Activated CD8-positive, alpha-beta memory T cell treated with anti-CD3 and anti-CD28 coated beads, Interleukin-2, amount 10 ng/mL, durations not matched to agents 7 days and 5 days (primary cell): ENCODE measurements at regions not wholly inside any gene's neighbourhood (a gene's known extent, or its start where the extent isn't known, plus 50 kb on each side); places are given as distances from the start of the nearest gene placed in this dataset.

Experiments
- ATAC-seq: fragments of 150-1000 bp; cut with Tn5 transposase; one replicate; pipeline ENCODE4 v1.10.0; 2021; ENCODE audit warnings: moderate library complexity
- CTCF ChIA-PET: fragments of 350-600 bp; sonication (Branson Sonifier 250); formaldehyde crosslinking; loops from one replicate; lab custom pipeline; 2021; ENCODE audit warnings: antibody characterized with exemption; lab: Charles Lee
- DNase-seq: peaks from one replicate; pipeline ENCODE4 v3.0.0-alpha.2; 2020
- H3K27ac Mint-ChIP-seq: one replicate; pipeline ENCODE4 v1.8.0; 2021; ENCODE audit warnings: mild to moderate bottlenecking, mixed read lengths
- H3K27me3 Mint-ChIP-seq: one replicate; pipeline ENCODE4 v1.8.0; 2021; ENCODE audit warnings: mixed read lengths
- H3K36me3 Mint-ChIP-seq: one replicate; pipeline ENCODE4 v1.8.0; 2021; ENCODE audit warnings: mild to moderate bottlenecking, mixed read lengths
- H3K4me1 Mint-ChIP-seq: one replicate; pipeline ENCODE4 v1.8.0; 2021; ENCODE audit warnings: mixed read lengths
- H3K4me3 Mint-ChIP-seq: one replicate; pipeline ENCODE4 v1.8.0; 2021; ENCODE audit warnings: mild to moderate bottlenecking, moderate library complexity, mixed read lengths
- H3K9me3 Mint-ChIP-seq: one replicate; pipeline ENCODE4 v1.8.0; 2022; ENCODE audit warnings: low read depth, mixed read lengths

DNA sequence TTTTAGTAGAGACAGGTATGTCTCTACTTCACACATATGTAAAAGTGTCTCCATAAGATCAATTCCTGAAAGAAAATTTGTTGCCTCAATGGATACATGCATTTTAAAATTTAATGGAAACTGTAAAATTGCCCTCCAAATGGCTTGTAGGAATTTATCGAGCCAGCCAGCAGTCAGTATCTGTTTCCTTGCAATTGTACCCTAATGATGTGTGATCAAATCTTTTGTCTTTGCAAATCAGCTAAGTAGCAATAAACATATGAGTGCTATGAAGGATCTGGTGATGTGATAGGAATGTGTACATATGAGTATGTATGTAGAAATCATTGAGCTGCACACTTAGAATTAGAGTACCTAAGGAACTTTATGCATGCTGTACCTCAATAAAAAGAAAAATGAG is 253.0 kb downstream of the MAFB start:
- Mint-ChIP-seq H3K27ac (no peak overlapping the region), H3K4me1 (no peaks in the 10 kb centered on the region), H3K9me3 (no peaks in the 10 kb centered on the region), H3K27me3 (no peaks in the 10 kb centered on the region), H3K4me3 (no peak overlapping the region), H3K36me3 (no peaks in the 10 kb centered on the region)
- ATAC-seq (no peak), DNase-seq (no peak)
- CTCF ChIA-PET: no interaction called here

DNA sequence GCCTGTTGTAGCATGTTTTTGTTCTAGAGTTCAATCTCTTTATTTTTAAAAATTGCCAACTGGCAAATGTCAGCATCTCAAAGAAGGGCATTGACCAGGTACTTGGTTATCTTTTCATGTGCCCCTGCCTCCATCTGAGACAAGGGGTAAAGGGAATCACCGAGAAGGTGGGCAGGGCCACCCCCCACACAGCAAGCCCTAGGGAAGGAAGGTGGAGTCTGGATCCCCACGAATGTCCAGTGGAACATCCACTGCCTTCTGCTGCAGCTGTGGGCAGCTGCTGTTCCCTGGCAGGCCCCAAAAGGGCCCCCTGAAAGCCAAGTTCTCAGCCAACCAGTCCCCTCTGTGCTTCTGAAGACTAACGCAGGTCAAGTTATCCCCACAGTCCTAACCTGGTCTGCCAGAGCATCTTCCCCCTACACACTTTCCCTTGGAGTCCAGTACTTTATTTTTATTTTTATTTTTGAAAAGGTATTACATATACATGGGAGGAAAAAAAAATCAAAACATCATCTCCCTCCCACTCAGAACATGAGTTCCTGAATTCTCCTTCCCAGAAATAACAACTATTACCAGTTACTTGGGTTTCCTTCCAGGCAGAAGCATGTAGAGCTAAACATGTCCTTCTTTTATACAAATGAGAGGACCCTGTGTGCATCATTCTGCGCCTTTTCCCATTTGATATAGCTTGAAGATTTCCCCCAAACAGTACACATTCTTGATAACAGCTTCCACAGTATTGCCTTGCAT is 253.7 kb downstream of the MAFB start:
- no peaks in the 10 kb centered on the region for H3K4me1 Mint-ChIP-seq
- H3K36me3 Mint-ChIP-seq: no peaks in the 10 kb centered on the region
- no peak overlapping the region for H3K27ac Mint-ChIP-seq
- H3K9me3 Mint-ChIP-seq: no peaks in the 10 kb centered on the region
- CTCF ChIA-PET: no interaction called here
- ATAC-seq (no peak), DNase-seq (no peak)
- H3K27me3 Mint-ChIP-seq: peaks cover 3% of the 10 kb centered on the region
- no peak overlapping the region for H3K4me3 Mint-ChIP-seq

DNA sequence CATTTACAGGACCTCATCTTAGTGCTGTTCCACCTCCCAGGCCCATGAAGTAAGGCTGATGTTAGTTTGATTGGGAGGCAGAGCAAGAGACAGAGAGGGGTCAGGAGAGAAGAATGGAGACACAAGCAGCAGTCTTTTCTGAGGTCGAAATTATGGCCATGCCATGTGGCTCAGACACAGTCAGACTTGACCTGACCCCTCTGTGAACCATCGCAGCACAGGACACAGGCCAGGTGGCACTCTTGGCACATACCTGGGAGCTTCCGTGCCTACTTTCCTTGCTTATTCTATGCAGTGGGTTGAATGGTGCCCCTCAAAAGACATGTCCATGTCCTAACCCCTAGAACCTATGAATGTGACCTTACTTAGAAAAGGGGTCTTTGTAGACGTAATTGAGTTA is 254.9 kb downstream of the MAFB start:
- peaks cover 3% of the 10 kb centered on the region for H3K27me3 Mint-ChIP-seq
- no peaks in the 10 kb centered on the region for H3K9me3 Mint-ChIP-seq
- H3K4me1 Mint-ChIP-seq: no peaks in the 10 kb centered on the region
- H3K27ac Mint-ChIP-seq: no peak overlapping the region
- CTCF ChIA-PET: no interaction called here
- no peak overlapping the region for H3K4me3 Mint-ChIP-seq
- DNase-seq (no peak), ATAC-seq (no peak)
- H3K36me3 Mint-ChIP-seq: no peaks in the 10 kb centered on the region

DNA sequence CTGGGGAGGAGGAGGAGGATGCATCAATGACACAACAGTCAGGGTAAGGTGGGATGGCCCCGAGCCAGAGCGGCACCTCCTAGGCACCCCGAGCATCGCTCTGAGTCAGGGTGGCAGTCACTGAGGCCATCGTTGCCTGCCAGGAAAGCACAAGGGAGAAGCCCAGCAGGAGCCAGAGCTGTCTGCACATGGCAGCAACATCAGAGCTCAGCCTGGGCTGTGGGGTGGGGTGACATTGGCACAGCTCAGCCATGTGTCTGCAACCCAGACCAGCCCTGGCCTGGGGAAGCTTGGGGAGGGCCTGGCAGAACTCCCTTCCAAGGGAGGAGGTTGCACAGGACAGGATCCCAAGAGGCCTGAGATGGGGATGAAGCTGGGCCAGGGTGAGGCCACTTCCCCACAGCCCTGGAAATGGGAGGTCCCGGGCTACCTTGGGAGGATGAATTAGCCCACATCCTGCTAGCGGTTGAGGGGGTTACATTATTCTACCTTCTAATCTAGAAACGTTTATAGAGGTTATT is 255.6 kb downstream of the MAFB start:
- no peaks in the 10 kb centered on the region for H3K4me1 Mint-ChIP-seq
- ATAC-seq: no peak
- no peak overlapping the region for H3K27ac Mint-ChIP-seq
- no peaks in the 10 kb centered on the region for H3K9me3 Mint-ChIP-seq
- CTCF ChIA-PET: interaction anchor here (0.7 kb wide), 1 partner anchor 20 kb away, joined by 3 read pairs; no protein-coding TSS in a partner anchor
- H3K4me3 Mint-ChIP-seq: no peak overlapping the region
- H3K36me3 Mint-ChIP-seq: no peaks in the 10 kb centered on the region
- no peak for DNase-seq
- peaks cover 3% of the 10 kb centered on the region for H3K27me3 Mint-ChIP-seq

DNA sequence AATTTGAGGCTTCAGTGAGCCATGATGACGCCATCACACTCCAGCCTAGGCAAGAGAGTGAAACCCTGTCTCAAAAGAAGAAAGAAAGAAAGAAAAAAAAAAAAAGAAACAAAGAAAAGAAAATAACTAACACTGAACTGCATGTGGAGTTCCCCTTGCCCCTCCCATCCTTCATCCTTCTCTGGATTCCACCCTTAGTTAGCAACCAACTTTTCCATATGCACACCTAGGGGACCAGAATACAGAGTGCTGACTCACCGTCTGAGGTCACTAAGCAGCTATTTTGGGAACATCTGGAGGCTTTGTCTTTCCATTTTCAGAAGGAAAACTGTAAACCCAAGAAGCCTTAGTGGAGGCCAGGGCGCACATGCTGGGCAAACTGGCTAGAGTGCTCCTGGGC is 257.4 kb downstream of the MAFB start:
- ATAC-seq (no peak), DNase-seq (no peak)
- Mint-ChIP-seq H3K27me3 (peaks cover 3% of the 10 kb centered on the region), H3K4me1 (no peaks in the 10 kb centered on the region), H3K9me3 (no peaks in the 10 kb centered on the region), H3K4me3 (no peak overlapping the region), H3K27ac (no peak overlapping the region), H3K36me3 (no peaks in the 10 kb centered on the region)
- CTCF ChIA-PET: no interaction called here

DNA sequence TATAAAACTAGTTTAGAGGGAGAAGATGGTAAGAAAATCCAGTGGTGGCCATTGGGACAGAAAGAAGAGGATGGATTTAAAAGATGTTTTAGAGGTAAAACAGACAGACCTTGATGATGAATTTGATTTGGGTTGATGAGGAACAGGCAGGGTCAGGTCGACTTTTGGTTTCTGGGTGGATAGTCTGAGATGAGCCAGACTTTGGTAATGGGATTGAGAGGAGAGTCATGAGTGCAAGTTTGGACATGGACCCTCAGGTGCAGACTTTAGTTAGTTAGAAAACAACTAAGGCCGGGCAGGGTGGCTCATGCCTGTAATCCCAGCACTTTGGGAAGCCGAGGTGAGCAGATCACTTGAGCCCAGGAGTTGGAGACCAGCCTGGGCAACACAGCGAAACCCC is 257.9 kb downstream of the MAFB start:
- Mint-ChIP-seq H3K9me3 (no peaks in the 10 kb centered on the region), H3K27ac (no peak overlapping the region), H3K27me3 (peaks cover 3% of the 10 kb centered on the region), H3K4me1 (no peaks in the 10 kb centered on the region), H3K36me3 (no peaks in the 10 kb centered on the region), H3K4me3 (no peak overlapping the region)
- DNase-seq (no peak), ATAC-seq (no peak)
- CTCF ChIA-PET: no interaction called here

DNA sequence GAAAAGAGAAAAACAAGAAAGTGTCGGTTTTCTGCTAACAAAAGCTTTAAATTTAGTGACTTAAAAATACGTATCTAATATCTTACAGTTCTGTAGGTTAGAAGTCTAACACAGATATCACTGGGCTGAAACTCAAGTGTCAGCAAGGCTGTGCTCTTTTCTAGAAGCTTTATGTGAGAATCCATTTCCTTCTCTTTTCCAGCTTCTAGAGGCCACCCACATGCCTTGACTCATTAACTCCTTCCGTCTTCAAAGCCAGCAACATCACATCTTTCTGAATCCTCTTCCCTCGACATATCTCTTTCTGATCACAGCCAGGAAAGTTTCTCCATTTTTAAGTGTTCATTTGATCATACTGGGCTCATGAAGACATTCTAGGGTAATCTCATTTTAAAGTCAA is 262.0 kb downstream of the MAFB start:
- CTCF ChIA-PET: no interaction called here
- H3K9me3 Mint-ChIP-seq: no peaks in the 10 kb centered on the region
- H3K36me3 Mint-ChIP-seq: no peaks in the 10 kb centered on the region
- ATAC-seq (no peak), DNase-seq (no peak)
- H3K27ac Mint-ChIP-seq: no peak overlapping the region
- no peak overlapping the region for H3K4me3 Mint-ChIP-seq
- H3K27me3 Mint-ChIP-seq: peaks cover 3% of the 10 kb centered on the region
- no peaks in the 10 kb centered on the region for H3K4me1 Mint-ChIP-seq

DNA sequence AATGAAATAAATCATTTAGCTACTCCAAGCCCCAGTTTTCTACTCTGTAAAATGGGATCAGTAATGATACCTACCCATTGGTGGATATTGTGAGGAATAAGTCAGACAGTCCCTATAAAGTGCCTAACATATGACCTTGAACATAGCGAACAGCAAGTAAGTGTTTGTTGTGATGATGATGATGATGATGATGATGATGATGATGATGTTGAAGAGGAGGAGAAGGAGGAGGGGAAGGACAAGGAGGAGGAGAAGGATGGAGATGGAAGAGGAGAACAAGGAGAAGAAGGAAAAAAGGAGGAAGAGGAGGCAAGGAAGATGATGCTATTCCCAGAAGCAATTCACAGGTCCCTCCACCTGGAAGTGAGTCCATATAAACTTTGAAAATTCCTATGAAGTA is 264.3 kb downstream of the MAFB start:
- ATAC-seq (no peak), DNase-seq (no peak)
- Mint-ChIP-seq H3K9me3 (no peaks in the 10 kb centered on the region), H3K36me3 (no peaks in the 10 kb centered on the region), H3K27ac (no peak overlapping the region), H3K27me3 (no peaks in the 10 kb centered on the region), H3K4me1 (no peaks in the 10 kb centered on the region), H3K4me3 (no peak overlapping the region)
- CTCF ChIA-PET: no interaction called here

DNA sequence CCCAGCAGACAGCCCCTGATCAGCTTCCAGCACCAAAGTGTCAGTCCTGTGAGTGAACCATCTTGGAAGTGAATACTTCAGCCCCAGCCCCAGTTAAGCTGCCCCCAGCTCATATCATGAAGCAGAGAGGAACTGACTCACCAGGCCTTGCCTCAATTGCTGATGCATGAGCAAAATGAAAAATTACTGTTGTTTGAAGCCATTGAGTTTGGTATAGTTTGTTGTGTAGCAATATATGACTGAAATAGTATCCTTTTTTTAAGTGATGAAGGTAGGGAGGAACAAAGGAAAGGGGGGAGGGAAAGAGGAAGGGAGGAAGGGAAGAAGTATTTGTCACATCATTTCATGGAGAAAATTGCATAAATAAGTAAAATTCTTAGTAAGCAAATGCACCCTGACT is 266.4 kb downstream of the MAFB start:
- no peaks in the 10 kb centered on the region for H3K9me3 Mint-ChIP-seq
- no peak overlapping the region for H3K27ac Mint-ChIP-seq
- no peaks in the 10 kb centered on the region for H3K4me1 Mint-ChIP-seq
- no peaks in the 10 kb centered on the region for H3K36me3 Mint-ChIP-seq
- ATAC-seq: no peak
- DNase-seq: no peak
- H3K27me3 Mint-ChIP-seq: no peaks in the 10 kb centered on the region
- no peak overlapping the region for H3K4me3 Mint-ChIP-seq
- CTCF ChIA-PET: no interaction called here

DNA sequence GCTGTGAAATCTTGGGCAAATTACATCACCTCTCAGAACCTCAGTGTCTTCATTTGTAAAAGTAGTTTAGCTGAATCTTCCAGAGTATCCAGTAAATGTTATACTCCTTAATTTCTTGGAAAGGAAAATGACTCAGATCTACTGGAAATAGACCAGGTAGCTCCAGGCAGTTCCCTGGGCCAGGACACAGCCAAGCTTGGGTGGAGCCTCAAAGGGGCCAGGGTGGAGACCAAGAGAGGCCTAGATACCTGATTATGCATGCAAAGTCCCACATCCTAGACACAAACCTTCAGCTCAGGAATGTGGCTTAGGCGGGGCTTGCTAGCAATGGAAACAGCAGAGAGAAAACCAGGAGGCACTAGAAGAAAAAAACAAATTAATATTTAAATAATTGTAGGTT is 272.8 kb downstream of the MAFB start:
- H3K27ac Mint-ChIP-seq: no peak overlapping the region
- H3K4me3 Mint-ChIP-seq: no peak overlapping the region
- ATAC-seq: no peak
- H3K27me3 Mint-ChIP-seq: no peaks in the 10 kb centered on the region
- CTCF ChIA-PET: no interaction called here
- H3K9me3 Mint-ChIP-seq: peaks cover 2% of the 10 kb centered on the region
- no peaks in the 10 kb centered on the region for H3K4me1 Mint-ChIP-seq
- no peak for DNase-seq
- no peaks in the 10 kb centered on the region for H3K36me3 Mint-ChIP-seq

DNA sequence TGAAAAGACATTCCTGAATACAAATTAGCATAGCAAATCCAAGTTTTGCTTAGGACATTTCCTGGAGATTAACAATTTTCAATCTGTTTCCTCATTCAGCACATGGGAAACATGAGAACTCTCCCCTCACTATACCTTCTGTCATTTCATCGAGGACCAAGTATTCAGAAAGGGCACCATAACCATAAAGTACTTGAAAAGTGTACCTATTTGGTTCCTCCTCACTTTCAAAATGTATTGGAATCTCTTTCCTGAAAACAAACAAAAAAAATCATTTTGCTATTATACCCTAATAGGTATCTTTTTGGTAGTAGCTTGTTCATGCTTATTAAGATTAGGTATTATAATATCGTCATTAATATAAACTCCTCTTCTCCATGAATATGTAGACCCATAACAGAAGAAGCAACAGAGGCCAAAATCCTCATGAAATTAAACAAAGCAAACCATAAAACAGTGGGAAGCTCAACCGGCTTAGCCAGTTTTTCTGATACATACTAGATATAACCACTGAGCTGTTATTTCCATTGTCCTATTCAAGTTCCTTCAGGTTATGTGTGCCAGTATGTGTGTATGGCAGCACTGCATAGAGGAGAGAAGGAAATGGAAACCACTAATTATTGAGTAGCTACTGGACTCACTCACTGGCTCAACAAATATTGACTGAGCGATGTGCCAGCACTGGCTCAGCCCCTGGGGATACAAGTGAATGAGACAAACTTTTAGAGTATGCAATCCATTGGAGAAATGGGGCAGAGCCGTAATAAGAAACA is 274.0 kb downstream of the MAFB start:
- H3K27me3 Mint-ChIP-seq: no peaks in the 10 kb centered on the region
- DNase-seq: no peak
- peaks cover 2% of the 10 kb centered on the region for H3K9me3 Mint-ChIP-seq
- CTCF ChIA-PET: no interaction called here
- H3K4me3 Mint-ChIP-seq: no peak overlapping the region
- H3K36me3 Mint-ChIP-seq: no peaks in the 10 kb centered on the region
- no peak overlapping the region for H3K27ac Mint-ChIP-seq
- no peak for ATAC-seq
- no peaks in the 10 kb centered on the region for H3K4me1 Mint-ChIP-seq

DNA sequence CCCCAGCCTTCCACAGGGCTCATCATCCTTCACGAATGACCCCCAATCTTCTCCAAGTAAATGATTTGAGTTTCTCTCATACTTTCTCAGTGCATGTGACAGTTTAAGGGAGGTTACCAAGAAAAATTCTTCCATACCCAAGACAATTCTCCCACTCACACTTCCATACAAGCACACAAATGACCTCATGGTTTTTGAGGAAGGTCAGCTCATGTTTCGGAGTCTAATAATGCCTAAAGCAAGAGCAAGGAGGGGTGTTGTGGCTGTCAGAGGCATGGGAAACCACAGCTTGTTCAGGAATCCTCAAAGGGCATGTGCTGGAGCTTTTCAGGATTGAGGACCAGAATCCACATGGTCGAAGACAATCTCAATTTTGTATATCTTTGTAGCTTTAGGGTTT is 279.0 kb downstream of the MAFB start:
- no peak overlapping the region for H3K27ac Mint-ChIP-seq
- no peaks in the 10 kb centered on the region for H3K27me3 Mint-ChIP-seq
- no peaks in the 10 kb centered on the region for H3K9me3 Mint-ChIP-seq
- H3K4me1 Mint-ChIP-seq: no peaks in the 10 kb centered on the region
- DNase-seq (no peak), ATAC-seq (no peak)
- CTCF ChIA-PET: no interaction called here
- H3K36me3 Mint-ChIP-seq: no peaks in the 10 kb centered on the region
- no peak overlapping the region for H3K4me3 Mint-ChIP-seq

DNA sequence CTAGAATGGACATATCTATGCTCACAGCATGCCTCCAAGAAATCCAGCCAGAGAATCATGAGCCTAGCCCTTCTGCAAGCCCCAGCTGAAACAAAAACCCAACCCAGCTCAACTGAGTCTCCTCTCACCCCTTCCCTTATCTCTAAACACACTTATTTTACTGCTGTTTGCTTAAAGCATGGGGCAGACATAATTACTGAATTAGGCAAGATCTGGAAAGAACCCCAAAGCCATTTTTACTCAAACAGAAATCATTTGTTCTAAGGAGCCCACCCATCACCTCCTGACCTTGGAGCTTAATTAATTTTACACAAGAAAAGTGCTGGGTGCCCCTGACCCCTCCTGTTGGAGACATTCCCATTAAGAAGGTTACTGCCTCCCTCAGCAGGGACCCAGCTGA is 291.6 kb downstream of the MAFB start:
- Mint-ChIP-seq H3K27me3 (no peaks in the 10 kb centered on the region), H3K36me3 (no peaks in the 10 kb centered on the region), H3K4me1 (no peaks in the 10 kb centered on the region), H3K27ac (no peak overlapping the region), H3K9me3 (peaks cover 3% of the 10 kb centered on the region), H3K4me3 (no peak overlapping the region)
- ATAC-seq: no peak
- DNase-seq: no peak
- CTCF ChIA-PET: no interaction called here
